ENCODE measurements at regions not wholly inside any gene's neighbourhood (a gene's known extent, or its start where the extent isn't known, plus 50 kb on each side); places are given as distances from the start of the nearest gene placed in this dataset.

- Mint-ChIP-seq H3K9me3 (peaks cover 0 to 14% (median 3%) of the 10 kb centered on the region in 11 donors), H3K36me3 (no peaks in the 10 kb centered on the region), H3K27ac (no peak overlapping the region), H3K27me3 (peaks cover 0 to 15% (median under 1%) of the 10 kb centered on the region in 5 donors), H3K4me3 (no peak overlapping the region), H3K4me1 (no peaks in the 10 kb centered on the region)
- Histone ChIP-seq H3K4me3 (ENCODE audit: low read length) (no peak overlapping the region), H3K36me3 (ENCODE audit: control insufficient read depth in 2 of 3, insufficient read depth in 3 of 3, low read length in 3 of 3) (no peaks in the 10 kb centered on the region), H3K27me3 (ENCODE audit: control insufficient read depth in 2 of 2, insufficient read depth in 2 of 2, low read length in 2 of 2) (no peaks in the 10 kb centered on the region), H3K4me1 (ENCODE audit: control insufficient read depth in 2 of 2, insufficient read depth in 2 of 2, low read length in 2 of 2) (no peaks in the 10 kb centered on the region), H3K9me3 (ENCODE audit: control insufficient read depth in 2 of 3, low read length in 3 of 3) (no peaks in the 10 kb centered on the region), H3K27ac (ENCODE audit: low read depth, low read length) (no peak overlapping the region)
- ATAC-seq (no peak), DNase-seq (no peak)
- ChIA-PET POLR2A (no interaction called here), CTCF (no interaction called here)
- intact Hi-C loops (cut with micrococcal nuclease), result no loop called here
These were observed 151.6 kb upstream of the SLC30A5 start for GRCh38 chr5:68942169-68942568.

DNA sequence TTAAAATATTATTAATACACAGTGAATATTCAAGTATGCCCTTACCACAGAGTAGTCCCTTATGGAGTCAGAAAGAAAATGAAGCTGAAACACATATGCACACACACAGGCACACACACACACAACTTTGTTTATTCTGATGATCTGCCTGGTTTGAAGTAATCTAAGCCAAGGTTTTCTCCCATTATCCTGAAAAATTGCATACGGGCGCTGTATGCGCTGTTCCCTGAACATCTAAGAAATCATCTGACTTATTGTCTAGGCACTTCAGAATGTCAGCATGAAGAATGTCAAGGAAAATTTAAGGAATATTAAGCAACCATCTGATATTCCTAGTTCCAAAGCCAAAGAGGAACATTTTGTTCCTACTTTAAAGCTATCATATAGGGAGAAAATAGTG, 147.1 kb upstream of the SLC30A5 start:
- ATAC-seq, result no peak
- CTCF ChIA-PET, result no interaction called here
- POLR2A ChIA-PET, result no interaction called here
- DNase-seq, result no peak
- no peaks in the 10 kb centered on the region for H3K4me1 Mint-ChIP-seq
- no peak overlapping the region for H3K4me3 ChIP-seq (ENCODE audit: low read length)
- no peaks in the 10 kb centered on the region for H3K36me3 Mint-ChIP-seq
- no peaks in the 10 kb centered on the region for H3K4me1 ChIP-seq (ENCODE audit: control insufficient read depth in 2 of 2, insufficient read depth in 2 of 2, low read length in 2 of 2)
- H3K27me3 ChIP-seq (ENCODE audit: control insufficient read depth in 2 of 2, insufficient read depth in 2 of 2, low read length in 2 of 2), result no peaks in the 10 kb centered on the region
- H3K9me3 ChIP-seq (ENCODE audit: control insufficient read depth in 2 of 3, low read length in 3 of 3), result no peaks in the 10 kb centered on the region
- H3K27ac Mint-ChIP-seq, result no peak overlapping the region
- intact Hi-C loops (cut with micrococcal nuclease), result no loop called here
- H3K27me3 Mint-ChIP-seq, result peaks cover 0 to 9% (median 4%) of the 10 kb centered on the region in 5 donors
- H3K36me3 ChIP-seq (ENCODE audit: control insufficient read depth in 2 of 3, insufficient read depth in 3 of 3, low read length in 3 of 3), result no peaks in the 10 kb centered on the region
- H3K9me3 Mint-ChIP-seq, result peaks cover 0 to 6% (median 1%) of the 10 kb centered on the region in 11 donors
- H3K27ac ChIP-seq (ENCODE audit: low read depth, low read length), result no peak overlapping the region
- H3K4me3 Mint-ChIP-seq, result no peak overlapping the region

DNA sequence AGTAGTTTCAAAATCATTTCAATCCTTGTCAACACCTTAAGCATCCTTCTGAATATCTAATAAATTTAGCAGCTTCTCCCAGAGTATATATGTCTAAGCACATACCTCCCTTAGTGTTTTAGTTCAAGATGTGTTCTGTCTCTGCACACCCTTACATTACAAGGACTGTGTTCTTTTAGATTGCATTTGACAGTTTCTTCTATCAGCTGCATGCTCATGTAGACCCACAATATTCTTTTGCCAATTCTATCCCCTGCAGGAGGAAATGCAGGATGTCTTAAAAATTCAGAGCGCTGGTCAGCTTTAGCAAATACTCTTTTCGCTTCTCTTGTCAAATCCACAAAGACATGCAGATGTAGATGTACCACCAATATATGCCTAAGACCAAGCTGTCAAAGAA, 145.8 kb upstream of the SLC30A5 start:
- POLR2A ChIA-PET, result no interaction called here
- CTCF ChIA-PET, result no interaction called here
- intact Hi-C loops (cut with micrococcal nuclease), result no loop called here
- no peak overlapping the region for H3K27ac ChIP-seq (ENCODE audit: low read depth, low read length)
- H3K27me3 ChIP-seq (ENCODE audit: control insufficient read depth in 2 of 2, insufficient read depth in 2 of 2, low read length in 2 of 2), result no peaks in the 10 kb centered on the region
- Mint-ChIP-seq H3K36me3 (no peaks in the 10 kb centered on the region), H3K4me1 (no peaks in the 10 kb centered on the region), H3K9me3 (peaks cover 0 to 2% (median 0%) of the 10 kb centered on the region in 11 donors), H3K27ac (no peak overlapping the region), H3K27me3 (peaks cover 0 to 9% (median 4%) of the 10 kb centered on the region in 5 donors), H3K4me3 (no peak overlapping the region)
- ATAC-seq, result no peak
- H3K4me3 ChIP-seq (ENCODE audit: low read length), result no peak overlapping the region
- no peaks in the 10 kb centered on the region for H3K9me3 ChIP-seq (ENCODE audit: control insufficient read depth in 2 of 3, low read length in 3 of 3)
- H3K4me1 ChIP-seq (ENCODE audit: control insufficient read depth in 2 of 2, insufficient read depth in 2 of 2, low read length in 2 of 2), result no peaks in the 10 kb centered on the region
- no peaks in the 10 kb centered on the region for H3K36me3 ChIP-seq (ENCODE audit: control insufficient read depth in 2 of 3, insufficient read depth in 3 of 3, low read length in 3 of 3)
- DNase-seq, result no peak

DNA sequence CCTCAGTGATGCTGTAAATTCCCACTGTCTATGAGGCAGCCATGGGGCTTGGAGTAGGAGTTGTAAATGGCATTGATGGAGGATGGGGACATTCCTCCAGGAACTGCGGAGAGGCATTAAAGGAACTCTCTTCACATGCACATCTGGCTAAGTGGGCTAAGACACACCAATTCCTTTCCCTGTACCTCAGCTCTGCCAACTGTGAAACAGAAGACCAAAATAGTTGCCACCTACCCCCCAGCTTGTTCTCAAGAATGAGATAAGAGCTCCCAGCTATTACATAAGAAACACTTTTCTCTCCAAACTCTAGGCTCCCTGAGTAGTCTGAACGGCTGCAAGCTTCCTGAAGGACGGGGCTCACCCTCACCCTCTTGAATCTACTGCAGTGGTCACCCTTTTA, 144.6 kb upstream of the SLC30A5 start:
- ATAC-seq (no peak), DNase-seq (no peak)
- no peak overlapping the region for H3K27ac Mint-ChIP-seq
- ChIA-PET CTCF (no interaction called here), POLR2A (no interaction called here)
- no peak overlapping the region for H3K4me3 ChIP-seq (ENCODE audit: low read length)
- H3K4me1 Mint-ChIP-seq, result no peaks in the 10 kb centered on the region
- H3K36me3 Mint-ChIP-seq, result no peaks in the 10 kb centered on the region
- H3K4me1 ChIP-seq (ENCODE audit: control insufficient read depth in 2 of 2, insufficient read depth in 2 of 2, low read length in 2 of 2), result no peaks in the 10 kb centered on the region
- no peaks in the 10 kb centered on the region for H3K36me3 ChIP-seq (ENCODE audit: control insufficient read depth in 2 of 3, insufficient read depth in 3 of 3, low read length in 3 of 3)
- H3K27me3 Mint-ChIP-seq, result peaks cover 0 to 14% (median 4%) of the 10 kb centered on the region in 5 donors
- no peak overlapping the region for H3K4me3 Mint-ChIP-seq
- H3K27me3 ChIP-seq (ENCODE audit: control insufficient read depth in 2 of 2, insufficient read depth in 2 of 2, low read length in 2 of 2), result no peaks in the 10 kb centered on the region
- H3K9me3 Mint-ChIP-seq, result no peaks in the 10 kb centered on the region
- intact Hi-C loops (cut with micrococcal nuclease), result no loop called here
- H3K9me3 ChIP-seq (ENCODE audit: control insufficient read depth in 2 of 3, low read length in 3 of 3), result no peaks in the 10 kb centered on the region
- H3K27ac ChIP-seq (ENCODE audit: low read depth, low read length), result no peak overlapping the region

GRCh38 chr5:68949711-68950110, 144.1 kb upstream of the SLC30A5 start:
- Histone ChIP-seq H3K36me3 (ENCODE audit: control insufficient read depth in 2 of 3, insufficient read depth in 3 of 3, low read length in 3 of 3) (no peaks in the 10 kb centered on the region), H3K9me3 (ENCODE audit: control insufficient read depth in 2 of 3, low read length in 3 of 3) (no peaks in the 10 kb centered on the region), H3K27me3 (ENCODE audit: control insufficient read depth in 2 of 2, insufficient read depth in 2 of 2, low read length in 2 of 2) (no peaks in the 10 kb centered on the region), H3K4me1 (ENCODE audit: control insufficient read depth in 2 of 2, insufficient read depth in 2 of 2, low read length in 2 of 2) (no peaks in the 10 kb centered on the region), H3K27ac (ENCODE audit: low read depth, low read length) (no peak overlapping the region), H3K4me3 (ENCODE audit: low read length) (no peak overlapping the region)
- no peak for DNase-seq
- CTCF ChIA-PET, result interaction anchor here (0.6 kb wide), 1 partner anchor 682 kb away, joined by 3 read pairs; no protein-coding TSS in a partner anchor
- peaks cover 0 to 14% (median 4%) of the 10 kb centered on the region in 5 donors for H3K27me3 Mint-ChIP-seq
- no peak overlapping the region for H3K27ac Mint-ChIP-seq
- no peak overlapping the region for H3K4me3 Mint-ChIP-seq
- H3K4me1 Mint-ChIP-seq, result no peaks in the 10 kb centered on the region
- no peaks in the 10 kb centered on the region for H3K9me3 Mint-ChIP-seq
- intact Hi-C loops (cut with micrococcal nuclease), result no loop called here
- H3K36me3 Mint-ChIP-seq, result no peaks in the 10 kb centered on the region
- ATAC-seq, result no peak
- POLR2A ChIA-PET, result no interaction called here

DNA sequence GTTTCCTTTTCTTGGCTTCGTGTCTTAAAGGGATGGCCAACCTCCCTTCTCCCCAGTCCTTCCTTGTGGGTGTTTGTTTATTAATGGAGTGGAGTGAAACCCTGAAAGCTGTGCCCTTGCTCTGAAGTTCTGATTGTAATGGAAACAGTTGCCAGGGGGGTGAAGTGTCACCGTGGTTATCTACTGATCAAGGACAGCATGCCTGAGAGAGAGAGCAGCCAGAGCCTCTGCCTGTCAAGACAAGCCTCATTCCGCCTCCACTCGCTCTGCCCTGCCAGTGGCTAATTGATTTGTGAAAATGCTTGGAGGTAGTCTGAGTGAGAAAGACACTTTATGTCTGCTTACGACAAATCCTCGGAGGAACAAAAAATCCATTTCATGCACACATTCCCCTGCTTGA, 143.7 kb upstream of the SLC30A5 start:
- no peak overlapping the region for H3K4me3 Mint-ChIP-seq
- no peaks in the 10 kb centered on the region for H3K4me1 Mint-ChIP-seq
- intact Hi-C loops (cut with micrococcal nuclease), result no loop called here
- Histone ChIP-seq H3K4me3 (ENCODE audit: low read length) (no peak overlapping the region), H3K9me3 (ENCODE audit: control insufficient read depth in 2 of 3, low read length in 3 of 3) (no peaks in the 10 kb centered on the region), H3K36me3 (ENCODE audit: control insufficient read depth in 2 of 3, insufficient read depth in 3 of 3, low read length in 3 of 3) (no peaks in the 10 kb centered on the region), H3K4me1 (ENCODE audit: control insufficient read depth in 2 of 2, insufficient read depth in 2 of 2, low read length in 2 of 2) (no peaks in the 10 kb centered on the region), H3K27ac (ENCODE audit: low read depth, low read length) (no peak overlapping the region), H3K27me3 (ENCODE audit: control insufficient read depth in 2 of 2, insufficient read depth in 2 of 2, low read length in 2 of 2) (no peaks in the 10 kb centered on the region)
- no peak overlapping the region for H3K27ac Mint-ChIP-seq
- no peaks in the 10 kb centered on the region for H3K9me3 Mint-ChIP-seq
- no peaks in the 10 kb centered on the region for H3K36me3 Mint-ChIP-seq
- ChIA-PET CTCF (interaction anchor here (0.6 kb wide), 1 partner anchor 682 kb away, joined by 3 read pairs; no protein-coding TSS in a partner anchor), POLR2A (no interaction called here)
- H3K27me3 Mint-ChIP-seq, result peaks cover 0 to 14% (median 4%) of the 10 kb centered on the region in 5 donors
- DNase-seq (no peak), ATAC-seq (no peak)

DNA sequence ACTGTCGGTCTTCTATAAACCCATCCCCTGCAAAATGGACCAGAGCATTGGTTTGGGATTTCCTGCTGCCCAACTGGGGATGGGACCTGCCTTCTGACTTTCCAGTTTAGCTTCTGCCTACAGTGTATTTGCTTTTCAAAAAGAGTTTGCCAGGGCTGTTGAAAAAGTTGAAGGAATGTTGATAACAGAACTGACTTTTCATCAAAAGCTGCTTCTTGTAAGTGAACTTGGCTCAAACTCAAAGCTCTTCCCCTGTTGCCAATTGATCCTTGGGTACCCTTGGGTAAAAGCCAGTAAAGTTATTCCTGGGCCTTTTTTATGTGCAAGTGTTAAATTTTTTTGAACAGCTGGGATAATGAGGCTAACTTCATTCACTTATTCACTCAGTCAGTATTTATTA, 142.9 kb upstream of the SLC30A5 start:
- no peaks in the 10 kb centered on the region for H3K9me3 Mint-ChIP-seq

More for the DNA sequence above, 142.9 kb upstream of the SLC30A5 start:
- Histone ChIP-seq H3K4me1 (ENCODE audit: control insufficient read depth in 2 of 2, insufficient read depth in 2 of 2, low read length in 2 of 2) (no peaks in the 10 kb centered on the region), H3K9me3 (ENCODE audit: control insufficient read depth in 2 of 3, low read length in 3 of 3) (no peaks in the 10 kb centered on the region), H3K36me3 (ENCODE audit: control insufficient read depth in 2 of 3, insufficient read depth in 3 of 3, low read length in 3 of 3) (no peaks in the 10 kb centered on the region), H3K27me3 (ENCODE audit: control insufficient read depth in 2 of 2, insufficient read depth in 2 of 2, low read length in 2 of 2) (no peaks in the 10 kb centered on the region), H3K27ac (ENCODE audit: low read depth, low read length) (no peak overlapping the region), H3K4me3 (ENCODE audit: low read length) (no peak overlapping the region)
- intact Hi-C loops (cut with micrococcal nuclease), result no loop called here
- no peak overlapping the region for H3K27ac Mint-ChIP-seq
- POLR2A ChIA-PET, result no interaction called here
- DNase-seq, result no peak
- H3K4me1 Mint-ChIP-seq, result no peaks in the 10 kb centered on the region
- H3K27me3 Mint-ChIP-seq, result peaks cover 0 to 14% (median 4%) of the 10 kb centered on the region in 5 donors
- CTCF ChIA-PET, result no interaction called here
- no peak overlapping the region for H3K4me3 Mint-ChIP-seq
- H3K36me3 Mint-ChIP-seq, result no peaks in the 10 kb centered on the region
- ATAC-seq, result no peak

Data from naive thymus-derived CD4-positive, alpha-beta T cell (primary cell).